Smooth muscle cell (in vitro differentiated cells): ENCODE measurements at regions not wholly inside any gene's neighbourhood (a gene's known extent, or its start where the extent isn't known, plus 50 kb on each side); places are given as distances from the start of the nearest gene placed in this dataset.

Experiments used
- DNase-seq: peaks from one replicate; lab custom pipeline; 2025; ENCODE audit not compliant: unreplicated experiment; lab: John Stamatoyannopoulos, UW
- H2AFZ ChIP-seq: fragments of 200-600 bp; sonication (generic); 2 replicates; pipeline ENCODE4 v1.6.0; 2016; ENCODE audit warnings: antibody characterized with exemption, low read depth, mild to moderate bottlenecking
- H3F3A ChIP-seq: fragments of 200-600 bp; sonication (generic); 2 replicates; pipeline ENCODE4 v1.6.0; 2017; ENCODE audit warnings: antibody characterized with exemption, low read depth
- H3K27ac ChIP-seq: fragments of 200-600 bp; sonication (generic); 2 replicates; pipeline ENCODE4 v1.5.1; 2016; ENCODE audit warnings: low read depth, mild to moderate bottlenecking
- H3K27me3 ChIP-seq: fragments of 200-600 bp; sonication (generic); 2 replicates; pipeline ENCODE4 v1.6.1; 2016; ENCODE audit warnings: low read depth, mild to moderate bottlenecking
- H3K36me3 ChIP-seq: fragments of 200-600 bp; sonication (generic); 2 replicates; pipeline ENCODE4 v1.5.1; 2016; ENCODE audit warnings: low read depth
- H3K4me1 ChIP-seq: fragments of 200-600 bp; sonication (generic); 2 replicates; pipeline ENCODE4 v1.5.1; 2016; ENCODE audit warnings: low read depth
- H3K4me2 ChIP-seq: fragments of 200-600 bp; sonication (generic); 2 replicates; pipeline ENCODE4 v1.6.0; 2016; ENCODE audit warnings: mild to moderate bottlenecking
- H3K4me3 ChIP-seq: fragments of 200-600 bp; sonication (generic); 2 replicates; pipeline ENCODE4 v1.5.1; 2016; ENCODE audit warnings: mild to moderate bottlenecking
- H3K79me2 ChIP-seq: fragments of 200-600 bp; sonication (generic); 2 replicates; pipeline ENCODE4 v1.6.0; 2016; ENCODE audit warnings: low read depth, mild to moderate bottlenecking
- H3K9ac ChIP-seq: fragments of 200-600 bp; sonication (generic); 2 replicates; pipeline ENCODE4 v1.6.0; 2016; ENCODE audit warnings: low read depth
- H3K9me3 ChIP-seq: fragments of 200-600 bp; sonication (generic); replicated peaks from 2 replicates; pipeline ENCODE4 v1.5.1; 2016; ENCODE audit warnings: low read depth
- H4K20me1 ChIP-seq: fragments of 200-600 bp; sonication (generic); 2 replicates; pipeline ENCODE4 v1.6.0; 2016; ENCODE audit warnings: low read depth
- CTCF ChIP-seq: fragments of 200-600 bp; sonication (generic); IDR thresholded peaks from 2 replicates; pipeline ENCODE4 v1.5.1; 2017; ENCODE audit warnings: borderline replicate concordance, mild to moderate bottlenecking, antibody characterized with exemption; ENCODE audit not compliant: insufficient read depth, poor library complexity, severe bottlenecking
- WGBS: methylation state at CpG from one replicate; pipeline ENCODE4 v1.1.7; 2016; ENCODE audit warnings: low lambda C conversion rate; 5-methylcytosine and 5-hydroxymethylcytosine counted together

- no peaks in the 10 kb centered on the region for H4K20me1 ChIP-seq
- H3K4me3 ChIP-seq = no peak overlapping the region
- no peaks in the 10 kb centered on the region for H3K27me3 ChIP-seq
- no peak overlapping the region for H3K9ac ChIP-seq
- no peaks in the 10 kb centered on the region for H3F3A ChIP-seq
- no peak overlapping the region for H2AFZ ChIP-seq
- TF ChIP-seq CTCF = no peak
- whole genome bisulfite sequencing = 66% methylated on average over 1 of the region's 1 CpG
- no peak for DNase-seq
- H3K79me2 ChIP-seq = no peaks in the 10 kb centered on the region
- no peak overlapping the region for H3K27ac ChIP-seq
- H3K4me1 ChIP-seq = no peaks in the 10 kb centered on the region
- no peaks in the 10 kb centered on the region for H3K9me3 ChIP-seq
- no peak overlapping the region for H3K4me2 ChIP-seq
- H3K36me3 ChIP-seq = no peaks in the 10 kb centered on the region
Observed at GRCh38 chr2:181158427-181158826, 178.0 kb downstream of the UBE2E3 start.

GRCh38 chr2:181161615-181162014, 181.2 kb downstream of the UBE2E3 start:
- Histone ChIP-seq H3F3A (no peaks in the 10 kb centered on the region), H3K4me2 (no peak overlapping the region), H3K9me3 (no peaks in the 10 kb centered on the region), H2AFZ (no peak overlapping the region), H3K27me3 (no peaks in the 10 kb centered on the region), H3K27ac (no peak overlapping the region), H3K36me3 (no peaks in the 10 kb centered on the region), H3K4me1 (no peaks in the 10 kb centered on the region), H3K79me2 (no peaks in the 10 kb centered on the region), H4K20me1 (no peaks in the 10 kb centered on the region), H3K4me3 (no peak overlapping the region), H3K9ac (no peak overlapping the region)
- 89% methylated on average over 1 of the region's 1 CpG for WGBS
- no peak for TF ChIP-seq CTCF
- no peak for DNase-seq

- Histone ChIP-seq H3K4me1 (no peaks in the 10 kb centered on the region), H3K4me2 (no peak overlapping the region), H3K4me3 (no peak overlapping the region), H3K9me3 (no peaks in the 10 kb centered on the region), H3K79me2 (no peaks in the 10 kb centered on the region), H2AFZ (no peak overlapping the region), H3F3A (no peaks in the 10 kb centered on the region), H4K20me1 (no peaks in the 10 kb centered on the region), H3K27ac (no peak overlapping the region), H3K9ac (no peak overlapping the region), H3K36me3 (no peaks in the 10 kb centered on the region), H3K27me3 (no peaks in the 10 kb centered on the region)
- TF ChIP-seq CTCF = no peak
- no peak for DNase-seq
- 100% methylated on average over 1 of the region's 1 CpG for WGBS
Observed at GRCh38 chr2:181163139-181163538, 182.7 kb downstream of the UBE2E3 start.

GRCh38 chr2:181163691-181164090, 183.3 kb downstream of the UBE2E3 start:
- no peak for DNase-seq
- Histone ChIP-seq H2AFZ (no peak overlapping the region), H3K4me3 (no peak overlapping the region), H3K9ac (no peak overlapping the region), H3K79me2 (no peaks in the 10 kb centered on the region), H3K4me2 (no peak overlapping the region), H3K4me1 (no peaks in the 10 kb centered on the region), H3K27ac (no peak overlapping the region), H4K20me1 (no peaks in the 10 kb centered on the region), H3K9me3 (no peaks in the 10 kb centered on the region), H3F3A (no peaks in the 10 kb centered on the region), H3K27me3 (no peaks in the 10 kb centered on the region), H3K36me3 (no peaks in the 10 kb centered on the region)
- no peak for TF ChIP-seq CTCF
